Neural progenitor cell (in vitro differentiated cells): ENCODE measurements at regions not wholly inside any gene's neighbourhood (a gene's known extent, or its start where the extent isn't known, plus 50 kb on each side); places are given as distances from the start of the nearest gene placed in this dataset.
A peak's percentile ranks its signal among the peaks of the same experiment; 100 is the strongest.
"Not testable (repeated sequence)": the region's sequence is repeated elsewhere in the genome, so short reads cannot be mapped to it uniquely, and the experiment has no call there.

Experiments used
- DNase-seq: peaks from one replicate; pipeline ENCODE4 v3.0.0-alpha.2; 2016; ENCODE audit warnings: low spot score
- H2AFZ ChIP-seq: fragments of 200-600 bp; sonication (generic); replicated peaks from 2 replicates; pipeline ENCODE4 v1.6.1; 2016; ENCODE audit warnings: antibody characterized with exemption
- H3F3A ChIP-seq: fragments of 200-600 bp; sonication (generic); 2 replicates; pipeline ENCODE4 v1.6.1; 2016; ENCODE audit warnings: antibody characterized with exemption, low read depth
- H3K27ac ChIP-seq: fragments of 200-600 bp; sonication (generic); 2 replicates; pipeline ENCODE4 v1.5.1; 2016; ENCODE audit warnings: mild to moderate bottlenecking
- H3K27me3 ChIP-seq: fragments of 200-600 bp; sonication (generic); 2 replicates; pipeline ENCODE4 v1.6.1; 2016; ENCODE audit warnings: mild to moderate bottlenecking, moderate library complexity
- H3K36me3 ChIP-seq: fragments of 200-600 bp; sonication (generic); 2 replicates; pipeline ENCODE4 v1.5.1; 2016
- H3K4me1 ChIP-seq: fragments of 200-600 bp; sonication (generic); 2 replicates; pipeline ENCODE4 v1.6.1; 2016; ENCODE audit warnings: mixed run types
- H3K4me2 ChIP-seq: fragments of 200-600 bp; sonication (generic); 2 replicates; pipeline ENCODE4 v1.6.1; 2016
- H3K4me3 ChIP-seq: fragments of 200-600 bp; sonication (generic); 2 replicates; pipeline ENCODE4 v1.5.1; 2016
- H3K79me2 ChIP-seq: fragments of 200-600 bp; sonication (generic); 2 replicates; pipeline ENCODE4 v1.6.1; 2016; ENCODE audit warnings: low read depth
- H3K9ac ChIP-seq: fragments of 200-600 bp; sonication (generic); 2 replicates; pipeline ENCODE4 v1.6.1; 2016
- H3K9me3 ChIP-seq: fragments of 200-600 bp; sonication (generic); 2 replicates; pipeline ENCODE4 v1.5.1; 2016; ENCODE audit warnings: low read depth
- H4K20me1 ChIP-seq: fragments of 200-600 bp; sonication (generic); 2 replicates; pipeline ENCODE4 v1.6.1; 2016; ENCODE audit warnings: low read depth
- H3K27ac Mint-ChIP-seq: 3 replicates; pipeline ENCODE4 v1.8.0; 2021; ENCODE audit warnings: mixed read lengths
- H3K27me3 Mint-ChIP-seq: 2 replicates; pipeline ENCODE4 v1.8.0; 2022; ENCODE audit warnings: low read depth, mild to moderate bottlenecking, inconsistent platforms, moderate library complexity, mixed read lengths; ENCODE audit not compliant: insufficient read depth
- H3K36me3 Mint-ChIP-seq: 3 replicates; pipeline ENCODE4 v1.8.0; 2021; ENCODE audit warnings: mixed read lengths
- H3K4me1 Mint-ChIP-seq: 3 replicates; pipeline ENCODE4 v1.8.0; 2021; ENCODE audit warnings: mixed read lengths
- H3K4me3 Mint-ChIP-seq: 3 replicates; pipeline ENCODE4 v1.8.0; 2021; ENCODE audit warnings: mild to moderate bottlenecking, moderate library complexity, mixed read lengths
- H3K9me3 Mint-ChIP-seq: 3 replicates; pipeline ENCODE4 v1.8.0; 2020; ENCODE audit warnings: mixed read lengths
- EZH2 ChIP-seq: fragments of 200-600 bp; sonication (generic); IDR thresholded peaks from 2 replicates; pipeline ENCODE4 v1.6.1; 2017; ENCODE audit warnings: antibody characterized with exemption, mild to moderate bottlenecking, moderate library complexity
- EZH2phosphoT487 ChIP-seq: fragments of 200-600 bp; sonication (generic); IDR thresholded peaks from 2 replicates; pipeline ENCODE4 v1.6.1; 2017; ENCODE audit warnings: antibody characterized with exemption
- TF ChIP-seq, protein P1 (sequence below): fragments of 200-600 bp; sonication (generic); IDR thresholded peaks from 2 replicates; pipeline ENCODE4 v1.5.1; 2017; ENCODE audit warnings: antibody characterized with exemption, mild to moderate bottlenecking

DNA sequence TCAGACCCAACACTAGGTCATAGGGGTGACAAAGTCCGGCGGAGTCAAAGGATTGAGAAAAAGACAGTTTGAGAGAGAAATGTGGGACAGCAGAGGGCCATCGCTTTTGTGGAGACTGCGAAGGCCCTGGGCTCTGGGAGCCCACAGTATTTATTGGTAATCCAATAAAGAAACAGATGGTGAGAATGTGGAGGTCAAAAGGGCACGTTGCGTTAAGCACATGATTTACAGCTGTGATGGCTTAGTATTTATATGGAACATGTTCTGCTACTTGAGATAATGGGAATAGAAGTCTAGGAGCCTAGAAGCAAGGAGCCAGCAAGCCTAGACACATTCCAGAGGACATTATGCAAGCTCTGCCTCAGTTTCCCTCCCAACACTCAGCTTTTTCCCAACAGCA is 2521.1 kb downstream of the PCDH9 start:
- Mint-ChIP-seq H3K4me1 (peaks cover 2% of the 10 kb centered on the region), H3K9me3 (peaks cover 10% of the 10 kb centered on the region), H3K27me3 (peaks cover 3% of the 10 kb centered on the region), H3K36me3 (no peaks in the 10 kb centered on the region), H3K4me3 (no peak overlapping the region), H3K27ac (no peak overlapping the region)
- TF ChIP-seq EZH2 (no peak), EZH2phosphoT487 (no peak)
- TF ChIP-seq, protein P1, sequence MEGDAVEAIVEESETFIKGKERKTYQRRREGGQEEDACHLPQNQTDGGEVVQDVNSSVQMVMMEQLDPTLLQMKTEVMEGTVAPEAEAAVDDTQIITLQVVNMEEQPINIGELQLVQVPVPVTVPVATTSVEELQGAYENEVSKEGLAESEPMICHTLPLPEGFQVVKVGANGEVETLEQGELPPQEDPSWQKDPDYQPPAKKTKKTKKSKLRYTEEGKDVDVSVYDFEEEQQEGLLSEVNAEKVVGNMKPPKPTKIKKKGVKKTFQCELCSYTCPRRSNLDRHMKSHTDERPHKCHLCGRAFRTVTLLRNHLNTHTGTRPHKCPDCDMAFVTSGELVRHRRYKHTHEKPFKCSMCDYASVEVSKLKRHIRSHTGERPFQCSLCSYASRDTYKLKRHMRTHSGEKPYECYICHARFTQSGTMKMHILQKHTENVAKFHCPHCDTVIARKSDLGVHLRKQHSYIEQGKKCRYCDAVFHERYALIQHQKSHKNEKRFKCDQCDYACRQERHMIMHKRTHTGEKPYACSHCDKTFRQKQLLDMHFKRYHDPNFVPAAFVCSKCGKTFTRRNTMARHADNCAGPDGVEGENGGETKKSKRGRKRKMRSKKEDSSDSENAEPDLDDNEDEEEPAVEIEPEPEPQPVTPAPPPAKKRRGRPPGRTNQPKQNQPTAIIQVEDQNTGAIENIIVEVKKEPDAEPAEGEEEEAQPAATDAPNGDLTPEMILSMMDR, result no peak
- Histone ChIP-seq H3F3A (no peaks in the 10 kb centered on the region), H3K27me3 (no peaks in the 10 kb centered on the region), H2AFZ (no peak overlapping the region), H4K20me1 (no peaks in the 10 kb centered on the region), H3K4me3 (no peak overlapping the region), H3K9me3 (no peaks in the 10 kb centered on the region), H3K27ac (no peak overlapping the region), H3K4me2 (no peak overlapping the region), H3K4me1 (peaks cover 8% of the 10 kb centered on the region), H3K9ac (no peak overlapping the region), H3K36me3 (no peaks in the 10 kb centered on the region), H3K79me2 (no peaks in the 10 kb centered on the region)
- peak; percentile 39 for DNase-seq

DNA sequence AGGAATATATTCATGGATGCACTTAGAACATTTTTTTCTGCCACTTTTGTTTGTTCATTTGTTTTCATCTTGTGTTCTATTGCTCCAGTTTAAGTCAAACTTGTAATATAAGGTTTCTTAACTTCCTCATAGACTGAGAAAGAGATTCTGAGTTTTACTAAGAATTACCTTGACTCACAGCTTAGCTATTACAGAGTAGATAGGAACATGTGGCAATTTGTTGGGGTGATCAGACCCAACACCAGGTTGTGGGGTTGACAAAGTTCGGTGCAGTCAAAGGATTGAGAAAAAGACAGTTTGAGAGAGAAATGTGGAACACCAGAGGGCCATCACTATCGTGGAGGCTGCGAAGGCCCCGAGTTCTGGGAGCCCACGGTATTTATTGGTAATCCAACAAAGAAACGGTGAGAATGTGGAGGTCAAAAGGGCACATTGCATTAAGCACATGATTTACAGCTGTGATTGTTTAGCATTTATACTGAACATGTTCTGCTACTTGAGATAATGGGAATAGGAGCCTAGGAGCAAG is 2526.0 kb downstream of the PCDH9 start:
- H2AFZ ChIP-seq, result peak overlapping the region; percentile 5
- DNase-seq, result no peak
- H3K27ac ChIP-seq, result no peak overlapping the region
- H3K4me1 ChIP-seq, result peaks cover 8% of the 10 kb centered on the region
- no peak for TF ChIP-seq EZH2phosphoT487
- no peaks in the 10 kb centered on the region for H3K36me3 Mint-ChIP-seq
- H3K4me2 ChIP-seq, result no peak overlapping the region
- H3K27me3 Mint-ChIP-seq, result peaks cover 1% of the 10 kb centered on the region
- no peaks in the 10 kb centered on the region for H3K79me2 ChIP-seq
- no peaks in the 10 kb centered on the region for H3K36me3 ChIP-seq
- no peak overlapping the region for H3K27ac Mint-ChIP-seq
- H3K9me3 Mint-ChIP-seq, result peaks cover 4% of the 10 kb centered on the region
- no peak overlapping the region for H3K4me3 ChIP-seq
- no peak overlapping the region for H3K9ac ChIP-seq
- no peaks in the 10 kb centered on the region for H3K27me3 ChIP-seq
- H3K4me3 Mint-ChIP-seq, result no peak overlapping the region
- H3K4me1 Mint-ChIP-seq, result peaks cover under 1% of the 10 kb centered on the region
- H4K20me1 ChIP-seq, result no peaks in the 10 kb centered on the region
- no peaks in the 10 kb centered on the region for H3K9me3 ChIP-seq
- no peaks in the 10 kb centered on the region for H3F3A ChIP-seq

DNA sequence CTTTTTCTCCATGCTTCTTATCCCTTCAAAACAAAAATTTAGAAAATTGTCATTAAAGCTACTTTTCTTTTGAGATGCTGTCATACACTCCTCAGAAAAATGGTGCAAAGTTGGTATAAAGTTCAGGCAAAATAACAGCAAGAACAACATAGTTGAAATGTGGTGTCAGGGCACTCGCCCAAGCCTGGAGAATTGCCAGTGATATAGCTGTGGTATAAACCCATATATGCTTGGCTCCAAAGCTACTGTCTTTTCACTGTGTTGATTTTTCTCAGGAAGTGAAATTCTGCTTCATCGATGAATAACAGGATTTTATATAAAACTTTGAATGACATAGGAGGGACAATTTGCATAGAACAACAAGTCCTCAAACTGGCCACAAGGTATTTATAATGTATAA is 2532.9 kb downstream of the PCDH9 start:
- Mint-ChIP-seq H3K9me3 (peaks cover 3% of the 10 kb centered on the region), H3K27ac (no peak overlapping the region), H3K4me3 (no peak overlapping the region), H3K27me3 (no peaks in the 10 kb centered on the region), H3K36me3 (no peaks in the 10 kb centered on the region), H3K4me1 (peaks cover 5% of the 10 kb centered on the region)
- no peak overlapping the region for H3K4me3 ChIP-seq
- no peak overlapping the region for H3K9ac ChIP-seq
- H3K36me3 ChIP-seq, result no peaks in the 10 kb centered on the region
- H3K27ac ChIP-seq, result no peak overlapping the region
- TF ChIP-seq EZH2, result no peak
- no peak for TF ChIP-seq EZH2phosphoT487
- TF ChIP-seq, protein P1, result no peak
- H3K4me1 ChIP-seq, result no peaks in the 10 kb centered on the region
- H3K9me3 ChIP-seq, result no peaks in the 10 kb centered on the region
- DNase-seq, result no peak
- H3K4me2 ChIP-seq, result no peak overlapping the region
- H2AFZ ChIP-seq, result no peak overlapping the region
- H3K27me3 ChIP-seq, result no peaks in the 10 kb centered on the region
- H3K79me2 ChIP-seq, result no peaks in the 10 kb centered on the region
- no peaks in the 10 kb centered on the region for H3F3A ChIP-seq
- no peaks in the 10 kb centered on the region for H4K20me1 ChIP-seq

DNA sequence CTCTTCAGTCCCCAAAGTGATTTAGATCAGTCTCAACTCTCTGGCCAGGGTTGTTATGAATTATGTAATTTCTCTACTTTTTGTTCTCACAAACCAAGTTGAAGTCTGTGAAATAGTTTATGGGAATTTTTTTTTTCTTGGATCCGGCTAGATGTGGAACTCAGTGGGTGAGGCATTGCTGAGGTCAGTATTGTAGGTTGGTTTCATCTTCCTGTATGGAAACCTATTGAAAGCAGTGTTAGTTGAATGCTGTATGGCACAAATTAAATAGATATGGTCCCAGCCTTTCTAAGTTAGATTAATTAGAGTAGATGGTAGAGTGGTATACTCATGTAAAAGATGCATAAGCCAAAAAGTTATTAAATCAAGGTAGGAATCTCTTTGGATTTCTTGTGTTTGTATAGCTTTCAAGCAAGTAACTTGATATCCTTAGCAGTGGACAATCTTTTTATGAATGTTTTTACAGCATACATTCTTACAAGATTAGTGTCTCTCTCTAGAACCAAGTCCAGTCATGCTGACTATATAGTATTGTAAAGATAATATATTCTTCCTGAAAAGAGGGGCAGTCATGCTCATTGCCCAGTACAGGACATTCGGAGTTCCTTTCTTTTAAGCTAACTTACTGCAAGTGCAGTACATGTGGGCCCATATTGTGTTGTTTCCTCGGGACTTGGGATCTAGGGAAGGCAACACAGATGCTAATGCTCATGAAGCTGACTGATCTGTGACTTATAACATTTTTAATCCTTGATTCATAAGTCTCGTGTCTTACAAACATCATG is 2541.1 kb downstream of the PCDH9 start:
- Mint-ChIP-seq H3K27ac (no peak overlapping the region), H3K27me3 (no peaks in the 10 kb centered on the region), H3K36me3 (no peaks in the 10 kb centered on the region), H3K9me3 (peaks cover 4% of the 10 kb centered on the region), H3K4me3 (no peak overlapping the region), H3K4me1 (peaks cover 16% of the 10 kb centered on the region)
- Histone ChIP-seq H3K9ac (no peak overlapping the region), H3K4me3 (no peak overlapping the region), H3K27ac (no peak overlapping the region), H2AFZ (no peak overlapping the region), H4K20me1 (no peaks in the 10 kb centered on the region), H3K4me1 (peaks cover 9% of the 10 kb centered on the region), H3K9me3 (no peaks in the 10 kb centered on the region), H3K4me2 (no peak overlapping the region), H3K79me2 (no peaks in the 10 kb centered on the region), H3F3A (no peaks in the 10 kb centered on the region), H3K27me3 (no peaks in the 10 kb centered on the region), H3K36me3 (no peaks in the 10 kb centered on the region)
- TF ChIP-seq, protein P1, result no peak
- TF ChIP-seq EZH2phosphoT487 (no peak), EZH2 (no peak)
- no peak for DNase-seq

DNA sequence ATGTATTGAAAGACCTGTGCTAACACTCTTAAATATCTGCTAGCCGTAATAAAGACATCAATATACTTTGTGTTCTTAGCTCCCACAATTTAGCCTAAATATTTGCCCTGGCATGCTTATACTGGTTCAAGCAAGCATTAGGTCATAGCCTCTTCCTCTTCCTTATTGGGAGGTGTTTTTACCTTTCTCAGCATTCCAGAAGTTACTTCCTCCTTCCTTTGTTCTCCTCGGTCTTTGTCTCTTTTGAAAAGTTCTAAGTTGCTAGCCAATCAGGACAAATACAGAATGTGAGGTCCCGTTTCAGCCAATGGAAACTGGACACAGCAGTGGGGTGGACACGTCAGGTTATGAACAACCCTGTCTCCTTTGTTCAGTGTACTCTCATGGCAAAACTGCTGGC is 2543.6 kb downstream of the PCDH9 start:
- H3K4me1 ChIP-seq, H3K27me3 ChIP-seq, H2AFZ ChIP-seq, H3K9me3 ChIP-seq, H3K36me3 Mint-ChIP-seq, H3K27me3 Mint-ChIP-seq, H3K4me3 ChIP-seq, H3K9me3 Mint-ChIP-seq, H3K79me2 ChIP-seq, H4K20me1 ChIP-seq, H3K9ac ChIP-seq, H3K4me3 Mint-ChIP-seq, H3K27ac Mint-ChIP-seq, H3F3A ChIP-seq, H3K27ac ChIP-seq, H3K36me3 ChIP-seq, H3K4me2 ChIP-seq, DNase-seq: not testable (repeated sequence)
- peaks cover 16% of the 10 kb centered on the region for H3K4me1 Mint-ChIP-seq
